ENCODE measurements at regions not wholly inside any gene's neighbourhood (a gene's known extent, or its start where the extent isn't known, plus 50 kb on each side); places are given as distances from the start of the nearest gene placed in this dataset.

- POLR2A ChIA-PET = interaction anchor here (0.9 kb wide), 1 partner anchor 25 kb away, joined by 3 read pairs; no protein-coding TSS in a partner anchor
Observed at GRCh38 chr12:92414170-92415070, 268.8 kb upstream of the BTG1 start.

GRCh38 chr12:92413286-92413685, 267.6 kb upstream of the BTG1 start:
- 94% methylated on average over 3 of the region's 3 CpGs for WGBS (ENCODE audit: insufficient coverage, insufficient replicate concordance, low lambda C conversion rate, missing lambda C conversion rate)
- ChIA-PET POLR2A (no interaction called here), CTCF (no interaction called here), SMC1A (ENCODE audit: uncharacterized antibody, unreplicated experiment) (interaction anchor here (0.9 to 3.1 kb wide), 6 partner anchors 9 to 81 kb away, joined by 3 to 17 read pairs (median 4); no protein-coding TSS in a partner anchor), RAD21 (ENCODE audit: unreplicated experiment) (no interaction called here)
- no peaks in the 10 kb centered on the region for H4K20me1 ChIP-seq (ENCODE audit: control insufficient read depth, insufficient read depth)
- H3K27ac ChIP-seq (ENCODE audit: control insufficient read depth, insufficient read depth) = no peak overlapping the region
- no peaks in the 10 kb centered on the region for H3K27me3 ChIP-seq (replicated peaks in 1 of 2; ENCODE audit: control insufficient read depth in 2 of 2, insufficient read depth in 2 of 2, low read length in 1 of 2)
- H3K9me3 ChIP-seq (replicated peaks; ENCODE audit: control insufficient read depth, insufficient read depth, low read length) = peaks cover 3% of the 10 kb centered on the region; the same call in 1 of the 3 replicates
- no peaks in the 10 kb centered on the region for H3K36me3 ChIP-seq (ENCODE audit: control insufficient read depth in 2 of 2, insufficient read depth in 2 of 2, low read length in 1 of 2)
- in situ Hi-C loops (cut with MboI) (loop anchor here (10.0 kb wide), 1 partner anchor 598 kb away; no protein-coding TSS in a partner anchor), intact Hi-C loops (cut with micrococcal nuclease; ENCODE audit: unreplicated experiment) (no loop called here)
- ATAC-seq (no peak), DNase-seq (ENCODE audit: low read depth, low spot score) (no peak), FAIRE-seq (no peak)
- H3K9ac ChIP-seq (ENCODE audit: control insufficient read depth, insufficient read depth, low read length) = no peak overlapping the region
- BruUV-seq (replicated peaks) = no TSS peak
- TF ChIP-seq SUZ12 (IDR thresholded peaks at IDR 0.05; ENCODE audit: unreplicated experiment) (no peak), EGR1 (IDR thresholded peaks at IDR 0.05; ENCODE audit: borderline replicate concordance in 1 of 2, low read depth in 2 of 2, low read length in 2 of 2) (no peak), STAT3 (IDR thresholded peaks at IDR 0.05; ENCODE audit: low read depth, low read length) (no peak), CTCF (IDR thresholded peaks at IDR 0.05 in 2 of 3, conservative IDR thresholded peaks at IDR 0.05 in 1 of 3; ENCODE audit: control insufficient read depth in 2 of 3, extremely low read depth in 1 of 3, insufficient read depth in 1 of 3, low read depth in 3 of 3, low read length in 3 of 3) (no peak)
- H2AFZ ChIP-seq (ENCODE audit: control insufficient read depth, low read depth, low read length) = no peak overlapping the region
- H3K4me2 ChIP-seq (ENCODE audit: control insufficient read depth, insufficient read depth) = no peak overlapping the region
- no peak overlapping the region for H3K4me3 ChIP-seq
- H3K4me1 ChIP-seq (ENCODE audit: control insufficient read depth, insufficient read depth, low read length) = peaks cover 12% of the 10 kb centered on the region
- H3K79me2 ChIP-seq (ENCODE audit: control insufficient read depth, insufficient read depth, low read length) = no peaks in the 10 kb centered on the region

More at GRCh38 chr12:92414170-92415070, 268.8 kb upstream of the BTG1 start:
- 97% methylated on average over 5 of the region's 5 CpGs for WGBS (ENCODE audit: insufficient coverage, insufficient replicate concordance, low lambda C conversion rate, missing lambda C conversion rate)
- RAD21 ChIA-PET (ENCODE audit: unreplicated experiment) = interaction anchor here (1.0 to 1.4 kb wide), 7 partner anchors 9 to 269 kb away, joined by 3 to 6 read pairs (median 5); partner anchors contain the start of gene BTG1
- no peak for DNase-seq (ENCODE audit: low read depth, low spot score)
- Histone ChIP-seq H3K27ac (ENCODE audit: control insufficient read depth, insufficient read depth) (no peak overlapping the region), H3K9ac (ENCODE audit: control insufficient read depth, insufficient read depth, low read length) (no peak overlapping the region), H4K20me1 (ENCODE audit: control insufficient read depth, insufficient read depth) (no peaks in the 10 kb centered on the region), H3K9me3 (replicated peaks; ENCODE audit: control insufficient read depth, insufficient read depth, low read length) (peaks cover 3% of the 10 kb centered on the region; the same call in 1 of the 3 replicates), H2AFZ (ENCODE audit: control insufficient read depth, low read depth, low read length) (no peak overlapping the region), H3K36me3 (ENCODE audit: control insufficient read depth in 2 of 2, insufficient read depth in 2 of 2, low read length in 1 of 2) (no peaks in the 10 kb centered on the region), H3K4me2 (ENCODE audit: control insufficient read depth, insufficient read depth) (no peak overlapping the region), H3K4me1 (ENCODE audit: control insufficient read depth, insufficient read depth, low read length) (peaks cover 8% of the 10 kb centered on the region), H3K27me3 (replicated peaks in 1 of 2; ENCODE audit: control insufficient read depth in 2 of 2, insufficient read depth in 2 of 2, low read length in 1 of 2) (no peaks in the 10 kb centered on the region), H3K4me3 (no peak overlapping the region), H3K79me2 (ENCODE audit: control insufficient read depth, insufficient read depth, low read length) (no peaks in the 10 kb centered on the region)
- CTCF ChIA-PET = interaction anchor here (1.7 kb wide), 1 partner anchor 91 kb away, joined by 3 read pairs; no protein-coding TSS in a partner anchor
- in situ Hi-C loops (cut with MboI) (loop anchor here (10.0 kb wide), 1 partner anchor 600 kb away; no protein-coding TSS in a partner anchor), intact Hi-C loops (cut with micrococcal nuclease; ENCODE audit: unreplicated experiment) (no loop called here)
- FAIRE-seq = no peak
- BruUV-seq (replicated peaks) = no TSS peak
- TF ChIP-seq SUZ12 (IDR thresholded peaks at IDR 0.05; ENCODE audit: unreplicated experiment) = no peak
- SMC1A ChIA-PET (ENCODE audit: uncharacterized antibody, unreplicated experiment) = interaction anchor here (0.6 to 3.1 kb wide), 10 partner anchors 9 to 143 kb away, joined by 3 to 17 read pairs (median 4); no protein-coding TSS in a partner anchor
- ATAC-seq = no peak

Data from GM12878 (cell line).